GM12872 (cell line): ENCODE measurements at regions not wholly inside any gene's neighbourhood (a gene's known extent, or its start where the extent isn't known, plus 50 kb on each side); places are given as distances from the start of the nearest gene placed in this dataset.

Experiments
- TF ChIP-seq, protein P1 (sequence below): IDR thresholded peaks from 3 replicates; pipeline ENCODE4 v1.5.1; 2011; ENCODE audit warnings: low read depth, mild to moderate bottlenecking, low read length, moderate library complexity; ENCODE audit not compliant: insufficient read depth

DNA sequence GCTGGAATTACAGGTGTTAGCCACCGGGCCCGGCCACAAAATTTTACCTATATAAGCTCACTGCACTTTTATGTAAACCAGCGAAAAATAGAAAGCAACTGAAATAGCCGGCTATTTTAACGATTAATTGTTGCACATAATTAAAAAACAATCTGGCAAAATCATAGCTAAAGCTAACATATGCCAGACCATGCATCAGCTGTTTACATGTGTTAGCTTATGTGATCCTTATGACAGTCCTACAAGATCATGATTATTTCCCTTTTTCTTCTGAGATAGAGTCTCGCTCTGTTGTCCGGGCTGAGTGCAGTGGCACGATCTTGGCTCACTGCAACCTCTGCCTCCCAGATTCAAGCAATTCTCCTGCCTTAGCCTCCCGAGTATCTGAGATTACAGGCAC, 157.0 kb downstream of the ZFP64 start:
- TF ChIP-seq, protein P1, sequence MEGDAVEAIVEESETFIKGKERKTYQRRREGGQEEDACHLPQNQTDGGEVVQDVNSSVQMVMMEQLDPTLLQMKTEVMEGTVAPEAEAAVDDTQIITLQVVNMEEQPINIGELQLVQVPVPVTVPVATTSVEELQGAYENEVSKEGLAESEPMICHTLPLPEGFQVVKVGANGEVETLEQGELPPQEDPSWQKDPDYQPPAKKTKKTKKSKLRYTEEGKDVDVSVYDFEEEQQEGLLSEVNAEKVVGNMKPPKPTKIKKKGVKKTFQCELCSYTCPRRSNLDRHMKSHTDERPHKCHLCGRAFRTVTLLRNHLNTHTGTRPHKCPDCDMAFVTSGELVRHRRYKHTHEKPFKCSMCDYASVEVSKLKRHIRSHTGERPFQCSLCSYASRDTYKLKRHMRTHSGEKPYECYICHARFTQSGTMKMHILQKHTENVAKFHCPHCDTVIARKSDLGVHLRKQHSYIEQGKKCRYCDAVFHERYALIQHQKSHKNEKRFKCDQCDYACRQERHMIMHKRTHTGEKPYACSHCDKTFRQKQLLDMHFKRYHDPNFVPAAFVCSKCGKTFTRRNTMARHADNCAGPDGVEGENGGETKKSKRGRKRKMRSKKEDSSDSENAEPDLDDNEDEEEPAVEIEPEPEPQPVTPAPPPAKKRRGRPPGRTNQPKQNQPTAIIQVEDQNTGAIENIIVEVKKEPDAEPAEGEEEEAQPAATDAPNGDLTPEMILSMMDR, result no peak

DNA sequence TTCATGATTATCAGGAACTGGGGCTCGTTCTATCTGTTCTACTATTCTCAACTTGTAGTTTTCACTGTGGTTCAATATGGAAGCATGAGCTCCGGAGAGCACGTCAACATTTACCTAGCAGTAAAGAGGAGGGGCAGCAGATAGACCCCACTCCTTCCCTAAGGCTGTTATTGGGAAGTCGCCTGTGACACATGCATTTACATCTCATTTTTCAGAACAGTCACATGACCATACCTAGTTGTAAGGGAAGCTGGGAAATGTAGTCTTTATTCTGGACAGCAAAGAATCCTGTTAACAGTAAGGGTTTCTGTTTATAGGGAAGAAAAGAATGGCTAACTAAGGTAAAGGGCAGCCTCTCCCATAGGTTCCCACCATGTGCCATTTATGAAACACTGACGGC, 158.3 kb downstream of the ZFP64 start:
- TF ChIP-seq, protein P1, result no peak

DNA sequence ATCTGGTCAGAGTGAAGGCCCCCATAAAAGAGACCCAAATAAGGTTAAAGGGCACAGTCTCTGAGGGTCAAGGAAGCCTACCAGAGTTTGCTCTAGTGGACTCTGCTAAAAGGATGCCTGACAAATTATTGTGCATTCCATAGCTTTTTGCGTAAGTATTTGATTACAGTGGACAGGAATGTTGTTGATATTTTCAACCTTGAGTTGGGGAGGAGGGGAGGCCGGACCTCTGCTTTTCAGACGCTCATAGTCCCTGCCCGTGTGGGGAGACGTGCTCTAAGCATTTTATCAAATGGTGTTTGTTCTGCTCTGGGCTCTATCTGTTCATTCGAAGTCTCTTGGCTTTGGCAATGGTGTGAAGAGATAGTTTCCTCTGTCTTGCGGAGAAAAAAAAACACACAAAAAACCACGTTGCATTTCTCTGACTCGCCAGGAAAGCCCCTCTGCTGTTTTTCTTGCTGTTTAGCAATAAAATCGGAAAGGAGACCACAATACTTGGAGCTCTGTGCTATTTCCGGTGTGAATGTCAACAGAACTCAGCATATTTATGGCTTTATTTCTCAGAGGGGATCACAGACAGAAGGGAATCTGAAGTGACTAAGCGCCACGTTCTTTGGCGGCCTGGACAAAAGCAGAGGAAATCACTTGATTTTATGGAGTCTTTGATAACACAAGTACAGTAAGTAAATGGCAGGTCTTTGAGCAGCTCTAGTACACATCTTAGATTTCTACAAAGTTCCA, 159.8 kb downstream of the ZFP64 start:
- TF ChIP-seq, protein P1, result no peak

DNA sequence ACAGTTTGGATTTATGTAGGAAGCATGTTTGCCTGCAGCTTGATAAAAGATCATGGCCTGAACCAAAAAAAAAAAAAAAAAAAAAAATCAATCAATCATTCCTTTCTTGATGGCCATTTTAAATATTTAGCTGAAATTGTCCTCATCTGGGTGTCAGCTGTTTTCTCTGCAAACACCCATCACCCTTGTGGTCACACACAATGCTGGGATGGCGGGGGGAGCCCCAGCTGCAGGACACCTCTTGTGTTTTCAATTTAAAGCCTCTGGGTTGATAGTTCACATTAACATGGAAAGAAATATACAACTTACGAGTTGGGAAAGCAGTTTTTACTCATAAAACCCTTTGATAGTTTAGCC, 160.4 kb downstream of the ZFP64 start:
- TF ChIP-seq, protein P1, result no peak

DNA sequence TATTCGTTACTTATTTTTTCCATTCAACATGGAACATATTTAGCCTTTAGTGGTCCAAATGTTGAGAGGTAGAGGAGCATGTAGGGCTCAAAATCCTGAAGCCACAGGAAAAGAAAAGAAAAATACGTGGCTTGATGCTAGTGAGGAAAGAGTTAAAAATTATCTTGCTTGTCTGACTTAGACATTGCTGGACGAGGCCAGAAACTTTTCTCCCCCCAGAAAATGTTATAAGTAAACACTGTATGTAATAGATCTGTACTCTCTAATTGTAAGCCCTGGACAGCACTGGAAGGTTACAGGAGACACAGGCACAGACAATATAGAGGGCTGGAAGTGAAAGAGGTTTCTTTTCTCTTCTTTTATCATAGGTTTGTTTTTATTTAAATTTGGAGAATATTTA, 165.6 kb downstream of the ZFP64 start:
- TF ChIP-seq, protein P1, result no peak

DNA sequence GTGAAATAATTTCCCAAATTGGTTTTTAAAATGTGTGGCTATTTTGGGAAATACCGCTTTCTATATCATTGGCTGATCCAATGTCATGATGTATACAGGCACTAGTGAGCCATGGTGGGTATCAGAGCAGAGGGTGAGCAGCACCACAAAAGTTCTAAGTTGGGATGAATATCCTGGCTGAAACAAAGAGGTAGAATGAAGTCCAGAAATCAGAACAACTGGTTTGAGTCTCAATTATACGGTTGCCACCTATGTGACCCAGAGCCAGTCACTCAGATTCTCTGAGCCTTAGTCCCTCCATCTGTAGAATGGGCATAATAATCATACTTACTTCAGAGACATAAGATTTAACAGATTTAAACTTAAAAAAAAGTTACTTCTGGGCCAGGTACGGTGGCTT, 172.3 kb downstream of the ZFP64 start:
- TF ChIP-seq, protein P1, result no peak

DNA sequence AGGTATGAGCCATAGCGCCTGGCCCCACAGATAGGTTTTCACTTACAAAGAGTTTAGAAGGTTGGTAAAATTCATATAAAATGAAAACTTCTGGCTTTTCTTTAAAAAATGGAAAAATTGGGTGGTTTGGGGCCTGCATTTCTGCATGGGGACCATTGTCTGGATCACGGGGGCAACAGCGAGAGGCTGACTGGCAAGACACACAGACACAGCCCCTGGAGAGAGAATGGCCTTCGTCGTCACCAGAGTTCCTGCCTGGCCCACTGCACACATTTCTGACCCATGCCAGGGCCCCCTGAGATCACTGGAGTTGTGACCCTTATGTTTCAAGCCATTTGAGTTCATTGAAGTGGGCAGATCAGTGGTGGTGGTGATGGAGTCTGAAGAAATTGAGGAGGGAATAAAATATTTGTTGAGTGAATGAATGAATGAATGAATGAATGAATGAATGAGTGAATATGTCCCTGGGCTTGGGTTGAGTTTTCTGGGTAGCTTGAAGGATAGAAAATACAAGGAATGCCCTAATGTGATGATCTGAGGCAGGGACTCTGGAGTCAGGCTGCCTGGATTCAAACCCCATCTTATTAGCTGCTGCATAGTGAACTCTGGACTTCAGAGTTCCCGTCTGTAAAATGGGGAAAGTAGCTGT, 173.8 kb downstream of the ZFP64 start:
- TF ChIP-seq, protein P1, result no peak
